ENCODE measurements at regions not wholly inside any gene's neighbourhood (a gene's known extent, or its start where the extent isn't known, plus 50 kb on each side); places are given as distances from the start of the nearest gene placed in this dataset.

DNA sequence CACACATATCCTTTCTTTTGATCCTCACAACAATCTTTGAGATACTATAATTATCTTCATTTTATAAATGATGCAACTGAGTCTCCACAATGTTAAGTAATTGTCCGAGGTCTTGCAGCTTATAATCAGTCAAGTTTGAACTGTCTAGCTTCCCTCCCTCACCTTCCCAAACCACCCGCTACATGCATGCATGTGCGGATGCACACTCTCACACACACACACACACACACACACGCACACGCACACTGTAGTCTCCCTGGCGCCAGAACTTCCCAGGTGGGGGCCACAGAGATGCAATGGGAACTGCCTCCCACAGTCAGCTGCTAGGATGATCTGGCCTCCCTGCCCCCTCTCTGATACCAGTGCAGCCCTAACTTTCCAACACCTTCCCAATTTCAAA is 501.3 kb downstream of the BUD13 start:
- TF ChIP-seq EP300 (IDR thresholded peaks at IDR 0.05), result no peak
- TF ChIP-seq, protein P1, sequence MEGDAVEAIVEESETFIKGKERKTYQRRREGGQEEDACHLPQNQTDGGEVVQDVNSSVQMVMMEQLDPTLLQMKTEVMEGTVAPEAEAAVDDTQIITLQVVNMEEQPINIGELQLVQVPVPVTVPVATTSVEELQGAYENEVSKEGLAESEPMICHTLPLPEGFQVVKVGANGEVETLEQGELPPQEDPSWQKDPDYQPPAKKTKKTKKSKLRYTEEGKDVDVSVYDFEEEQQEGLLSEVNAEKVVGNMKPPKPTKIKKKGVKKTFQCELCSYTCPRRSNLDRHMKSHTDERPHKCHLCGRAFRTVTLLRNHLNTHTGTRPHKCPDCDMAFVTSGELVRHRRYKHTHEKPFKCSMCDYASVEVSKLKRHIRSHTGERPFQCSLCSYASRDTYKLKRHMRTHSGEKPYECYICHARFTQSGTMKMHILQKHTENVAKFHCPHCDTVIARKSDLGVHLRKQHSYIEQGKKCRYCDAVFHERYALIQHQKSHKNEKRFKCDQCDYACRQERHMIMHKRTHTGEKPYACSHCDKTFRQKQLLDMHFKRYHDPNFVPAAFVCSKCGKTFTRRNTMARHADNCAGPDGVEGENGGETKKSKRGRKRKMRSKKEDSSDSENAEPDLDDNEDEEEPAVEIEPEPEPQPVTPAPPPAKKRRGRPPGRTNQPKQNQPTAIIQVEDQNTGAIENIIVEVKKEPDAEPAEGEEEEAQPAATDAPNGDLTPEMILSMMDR (IDR thresholded peaks at IDR 0.05), result no peak
- no peak for TF ChIP-seq POLR2AphosphoS5 (IDR thresholded peaks at IDR 0.05)
